ENCODE measurements at regions not wholly inside any gene's neighbourhood (a gene's known extent, or its start where the extent isn't known, plus 50 kb on each side); places are given as distances from the start of the nearest gene placed in this dataset.

- H3K4me1 ChIP-seq (ENCODE audit: insufficient read depth, insufficient read length): no peaks in the 10 kb centered on the region
- H3K9me3 ChIP-seq (ENCODE audit: insufficient read depth, low read length): no peaks in the 10 kb centered on the region
- TF ChIP-seq YY1 (IDR thresholded peaks at IDR 0.05; ENCODE audit: insufficient read depth, insufficient read length) (no peak), ZNF274 (IDR thresholded peaks at IDR 0.05; ENCODE audit: low read depth, low read length) (no peak), SUZ12 (IDR thresholded peaks at IDR 0.05; ENCODE audit: extremely low read depth, insufficient read depth, insufficient read length) (no peak)
- no peaks in the 10 kb centered on the region for H3K27me3 ChIP-seq (ENCODE audit: insufficient read depth, insufficient read length)
- no peak overlapping the region for H3K9ac ChIP-seq (ENCODE audit: insufficient read length, low read depth)
- H3K36me3 ChIP-seq (ENCODE audit: insufficient read depth, insufficient read length, low read length): no peaks in the 10 kb centered on the region
- no peak overlapping the region for H3K4me3 ChIP-seq (ENCODE audit: insufficient read length, low read depth)
- DNase-seq (ENCODE audit: low read depth, low spot score): no peak
These were observed 911.8 kb downstream of the CENPC start for GRCh38 chr4:66633477-66633876.

GRCh38 chr4:66629927-66630326, 915.4 kb downstream of the CENPC start:
- Histone ChIP-seq H3K9ac (ENCODE audit: insufficient read length, low read depth) (no peak overlapping the region), H3K4me3 (ENCODE audit: insufficient read length, low read depth) (no peak overlapping the region), H3K27me3 (ENCODE audit: insufficient read depth, insufficient read length) (no peaks in the 10 kb centered on the region), H3K9me3 (ENCODE audit: insufficient read depth, low read length) (no peaks in the 10 kb centered on the region), H3K36me3 (ENCODE audit: insufficient read depth, insufficient read length, low read length) (no peaks in the 10 kb centered on the region), H3K4me1 (ENCODE audit: insufficient read depth, insufficient read length) (no peaks in the 10 kb centered on the region)
- no peak for TF ChIP-seq SUZ12 (IDR thresholded peaks at IDR 0.05; ENCODE audit: extremely low read depth, insufficient read depth, insufficient read length)
- no peak for TF ChIP-seq ZNF274 (IDR thresholded peaks at IDR 0.05; ENCODE audit: low read depth, low read length)
- no peak for TF ChIP-seq YY1 (IDR thresholded peaks at IDR 0.05; ENCODE audit: insufficient read depth, insufficient read length)
- DNase-seq (ENCODE audit: low read depth, low spot score): no peak

- H3K4me1 ChIP-seq (ENCODE audit: insufficient read depth, insufficient read length): no peaks in the 10 kb centered on the region
- TF ChIP-seq YY1 (IDR thresholded peaks at IDR 0.05; ENCODE audit: insufficient read depth, insufficient read length): no peak
- TF ChIP-seq ZNF274 (IDR thresholded peaks at IDR 0.05; ENCODE audit: low read depth, low read length): no peak
- no peak for TF ChIP-seq SUZ12 (IDR thresholded peaks at IDR 0.05; ENCODE audit: extremely low read depth, insufficient read depth, insufficient read length)
- no peaks in the 10 kb centered on the region for H3K9me3 ChIP-seq (ENCODE audit: insufficient read depth, low read length)
- no peaks in the 10 kb centered on the region for H3K36me3 ChIP-seq (ENCODE audit: insufficient read depth, insufficient read length, low read length)
- no peak overlapping the region for H3K4me3 ChIP-seq (ENCODE audit: insufficient read length, low read depth)
- H3K27me3 ChIP-seq (ENCODE audit: insufficient read depth, insufficient read length): no peaks in the 10 kb centered on the region
- no peak for DNase-seq (ENCODE audit: low read depth, low spot score)
- no peak overlapping the region for H3K9ac ChIP-seq (ENCODE audit: insufficient read length, low read depth)
These were observed 917.2 kb downstream of the CENPC start for GRCh38 chr4:66628146-66628545.

GRCh38 chr4:66625480-66625879, 919.8 kb downstream of the CENPC start:
- no peak overlapping the region for H3K9ac ChIP-seq (ENCODE audit: insufficient read length, low read depth)
- no peak overlapping the region for H3K4me3 ChIP-seq (ENCODE audit: insufficient read length, low read depth)
- DNase-seq (ENCODE audit: low read depth, low spot score): no peak
- H3K4me1 ChIP-seq (ENCODE audit: insufficient read depth, insufficient read length): no peaks in the 10 kb centered on the region
- H3K9me3 ChIP-seq (ENCODE audit: insufficient read depth, low read length): no peaks in the 10 kb centered on the region
- no peaks in the 10 kb centered on the region for H3K36me3 ChIP-seq (ENCODE audit: insufficient read depth, insufficient read length, low read length)
- no peaks in the 10 kb centered on the region for H3K27me3 ChIP-seq (ENCODE audit: insufficient read depth, insufficient read length)
- TF ChIP-seq YY1 (IDR thresholded peaks at IDR 0.05; ENCODE audit: insufficient read depth, insufficient read length) (no peak), ZNF274 (IDR thresholded peaks at IDR 0.05; ENCODE audit: low read depth, low read length) (no peak), SUZ12 (IDR thresholded peaks at IDR 0.05; ENCODE audit: extremely low read depth, insufficient read depth, insufficient read length) (no peak)

- Histone ChIP-seq H3K36me3 (ENCODE audit: insufficient read depth, insufficient read length, low read length) (no peaks in the 10 kb centered on the region), H3K9ac (ENCODE audit: insufficient read length, low read depth) (no peak overlapping the region), H3K9me3 (ENCODE audit: insufficient read depth, low read length) (peaks cover 12% of the 10 kb centered on the region), H3K4me1 (ENCODE audit: insufficient read depth, insufficient read length) (no peaks in the 10 kb centered on the region), H3K27me3 (ENCODE audit: insufficient read depth, insufficient read length) (no peaks in the 10 kb centered on the region), H3K4me3 (ENCODE audit: insufficient read length, low read depth) (no peak overlapping the region)
- no peak for DNase-seq (ENCODE audit: low read depth, low spot score)
- TF ChIP-seq SUZ12 (IDR thresholded peaks at IDR 0.05; ENCODE audit: extremely low read depth, insufficient read depth, insufficient read length) (no peak), ZNF274 (IDR thresholded peaks at IDR 0.05; ENCODE audit: low read depth, low read length) (no peak), YY1 (IDR thresholded peaks at IDR 0.05; ENCODE audit: insufficient read depth, insufficient read length) (no peak)
These were observed 931.7 kb downstream of the CENPC start for GRCh38 chr4:66613591-66613990.

GRCh38 chr4:66609014-66609413, 936.3 kb downstream of the CENPC start:
- Histone ChIP-seq H3K9me3 (ENCODE audit: insufficient read depth, low read length) (no peaks in the 10 kb centered on the region), H3K4me3 (ENCODE audit: insufficient read length, low read depth) (no peak overlapping the region), H3K9ac (ENCODE audit: insufficient read length, low read depth) (no peak overlapping the region), H3K4me1 (ENCODE audit: insufficient read depth, insufficient read length) (no peaks in the 10 kb centered on the region), H3K36me3 (ENCODE audit: insufficient read depth, insufficient read length, low read length) (no peaks in the 10 kb centered on the region), H3K27me3 (ENCODE audit: insufficient read depth, insufficient read length) (no peaks in the 10 kb centered on the region)
- DNase-seq (ENCODE audit: low read depth, low spot score): no peak
- TF ChIP-seq ZNF274 (IDR thresholded peaks at IDR 0.05; ENCODE audit: low read depth, low read length) (no peak), YY1 (IDR thresholded peaks at IDR 0.05; ENCODE audit: insufficient read depth, insufficient read length) (no peak), SUZ12 (IDR thresholded peaks at IDR 0.05; ENCODE audit: extremely low read depth, insufficient read depth, insufficient read length) (no peak)

- DNase-seq (ENCODE audit: low read depth, low spot score): peak; percentile 28
- Histone ChIP-seq H3K4me1 (ENCODE audit: insufficient read depth, insufficient read length) (no peaks in the 10 kb centered on the region), H3K9ac (ENCODE audit: insufficient read length, low read depth) (no peak overlapping the region), H3K4me3 (ENCODE audit: insufficient read length, low read depth) (no peak overlapping the region), H3K27me3 (ENCODE audit: insufficient read depth, insufficient read length) (no peaks in the 10 kb centered on the region), H3K9me3 (ENCODE audit: insufficient read depth, low read length) (no peaks in the 10 kb centered on the region), H3K36me3 (ENCODE audit: insufficient read depth, insufficient read length, low read length) (no peaks in the 10 kb centered on the region)
- TF ChIP-seq ZNF274 (IDR thresholded peaks at IDR 0.05; ENCODE audit: low read depth, low read length) (no peak), YY1 (IDR thresholded peaks at IDR 0.05; ENCODE audit: insufficient read depth, insufficient read length) (no peak), SUZ12 (IDR thresholded peaks at IDR 0.05; ENCODE audit: extremely low read depth, insufficient read depth, insufficient read length) (no peak)
These were observed 936.6 kb upstream of the EPHA5 start for GRCh38 chr4:66606908-66607307.

Measured in NT2/D1 (cell line).